ENCODE measurements at regions not wholly inside any gene's neighbourhood (a gene's known extent, or its start where the extent isn't known, plus 50 kb on each side); places are given as distances from the start of the nearest gene placed in this dataset.
A peak's percentile ranks its signal among the peaks of the same experiment; 100 is the strongest.

DNA sequence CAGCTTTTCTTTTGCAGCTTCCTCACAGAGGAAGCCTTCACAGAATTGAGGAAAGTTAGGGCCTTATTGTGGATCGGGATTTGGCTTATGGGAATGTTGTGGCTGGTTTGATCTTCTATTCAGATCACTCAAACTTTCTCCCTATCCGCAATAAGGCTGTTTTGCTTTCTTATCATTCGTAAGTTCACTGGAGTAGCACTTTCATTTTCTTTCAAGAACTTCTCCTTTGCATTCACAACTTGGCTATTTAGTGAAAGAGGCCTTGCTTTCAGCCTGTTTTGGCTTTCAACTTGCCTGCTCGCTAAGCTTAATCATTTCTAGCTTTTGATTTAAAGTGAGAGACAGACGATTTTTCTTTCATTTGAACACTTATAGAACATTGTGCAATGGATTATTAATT lies 181.9 kb upstream of the B3GALT2 start:
- ATAC-seq (peak; percentile 28 to 66), DNase-seq (ENCODE audit: low spot score in 2 of 2) (no peak)
- Mint-ChIP-seq H3K9me3 (no peaks in the 10 kb centered on the region), H3K36me3 (no peaks in the 10 kb centered on the region), H3K27ac (peak overlapping the region; percentile 76 to 81)

- no peak for ATAC-seq
- Mint-ChIP-seq H3K27ac (peak overlapping the region in 1 of 2 donors; percentile 81), H3K9me3 (no peaks in the 10 kb centered on the region), H3K36me3 (no peaks in the 10 kb centered on the region)
- DNase-seq (ENCODE audit: low spot score in 2 of 2): no peak
Observed at GRCh38 chr1:193367863-193368262, 181.4 kb upstream of the B3GALT2 start.

GRCh38 chr1:193366764-193367507 lies 180.5 kb upstream of the B3GALT2 start:
- H3K36me3 Mint-ChIP-seq: no peaks in the 10 kb centered on the region
- no peak for ATAC-seq
- no peaks in the 10 kb centered on the region for H3K9me3 Mint-ChIP-seq
- DNase-seq (ENCODE audit: low spot score in 2 of 2): no peak
- H3K27ac Mint-ChIP-seq: no peak overlapping the region

DNA sequence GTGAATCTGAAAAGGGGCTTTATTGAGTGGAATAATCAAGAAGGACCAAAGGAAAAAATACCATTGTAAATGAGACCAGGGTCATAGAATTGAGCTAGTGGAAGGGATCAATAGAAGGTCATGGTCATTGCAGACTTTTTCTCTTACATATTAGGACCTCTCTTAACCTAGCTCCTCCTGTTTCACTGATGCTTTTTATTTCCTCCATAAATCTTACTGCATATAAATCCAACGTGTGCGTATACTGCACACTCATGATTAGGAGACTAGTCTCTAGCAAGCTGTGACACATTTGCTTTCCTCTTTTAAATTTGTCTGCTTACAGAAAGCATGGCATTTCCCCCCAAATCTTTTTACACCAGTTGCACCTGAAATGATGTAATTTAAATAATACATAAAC lies 179.6 kb upstream of the B3GALT2 start:
- Mint-ChIP-seq H3K36me3 (no peaks in the 10 kb centered on the region), H3K27ac (no peak overlapping the region), H3K9me3 (no peaks in the 10 kb centered on the region)
- DNase-seq (ENCODE audit: low spot score in 2 of 2): no peak
- ATAC-seq: no peak

GRCh38 chr1:193359631-193360030 lies 173.2 kb upstream of the B3GALT2 start:
- Mint-ChIP-seq H3K36me3 (no peaks in the 10 kb centered on the region), H3K9me3 (no peaks in the 10 kb centered on the region), H3K27ac (no peak overlapping the region)
- ATAC-seq: no peak
- DNase-seq (ENCODE audit: low spot score in 2 of 2): no peak

- H3K36me3 Mint-ChIP-seq: no peaks in the 10 kb centered on the region
- no peaks in the 10 kb centered on the region for H3K9me3 Mint-ChIP-seq
- no peak overlapping the region for H3K27ac Mint-ChIP-seq
- ATAC-seq: no peak
- DNase-seq (ENCODE audit: low spot score in 2 of 2): no peak
Observed at GRCh38 chr1:193358419-193358818, 172.0 kb upstream of the B3GALT2 start.

- no peaks in the 10 kb centered on the region for H3K36me3 Mint-ChIP-seq
- H3K27ac Mint-ChIP-seq: no peak overlapping the region
- H3K9me3 Mint-ChIP-seq: no peaks in the 10 kb centered on the region
- DNase-seq (ENCODE audit: low spot score in 2 of 2) (no peak), ATAC-seq (no peak)
Observed at GRCh38 chr1:193356249-193356648, 169.8 kb upstream of the B3GALT2 start.

GRCh38 chr1:193355626-193356025 lies 169.2 kb upstream of the B3GALT2 start:
- ATAC-seq (no peak), DNase-seq (ENCODE audit: low spot score in 2 of 2) (no peak)
- Mint-ChIP-seq H3K27ac (no peak overlapping the region), H3K36me3 (no peaks in the 10 kb centered on the region), H3K9me3 (no peaks in the 10 kb centered on the region)

DNA sequence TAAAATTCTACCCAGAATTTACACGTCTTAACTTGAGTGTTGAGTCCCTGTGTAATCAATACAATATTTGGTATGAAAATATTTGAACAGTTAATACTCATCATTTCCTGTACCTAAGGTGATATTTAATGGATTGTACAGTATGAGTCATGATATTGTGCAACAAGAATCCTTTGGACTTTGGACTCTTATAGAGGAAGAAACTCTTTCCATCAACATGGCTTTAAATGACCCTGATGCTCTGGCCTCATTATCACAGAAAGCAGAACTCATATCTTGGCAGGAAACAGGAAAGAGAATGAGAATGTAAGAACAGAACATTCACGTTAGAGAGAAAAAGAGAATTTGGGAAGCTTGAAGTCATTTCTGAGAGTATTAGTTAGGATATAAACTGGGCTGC lies 168.8 kb upstream of the B3GALT2 start:
- no peaks in the 10 kb centered on the region for H3K36me3 Mint-ChIP-seq
- DNase-seq (ENCODE audit: low spot score in 2 of 2) (no peak), ATAC-seq (no peak)
- no peaks in the 10 kb centered on the region for H3K9me3 Mint-ChIP-seq
- no peak overlapping the region for H3K27ac Mint-ChIP-seq

GRCh38 chr1:193348769-193349535 lies 162.5 kb upstream of the B3GALT2 start:
- ATAC-seq (no peak), DNase-seq (ENCODE audit: low spot score in 2 of 2) (no peak)
- H3K9me3 Mint-ChIP-seq: no peaks in the 10 kb centered on the region
- no peaks in the 10 kb centered on the region for H3K36me3 Mint-ChIP-seq
- H3K27ac Mint-ChIP-seq: no peak overlapping the region

GRCh38 chr1:193348091-193348768 lies 161.8 kb upstream of the B3GALT2 start:
- H3K9me3 Mint-ChIP-seq: no peaks in the 10 kb centered on the region
- no peak overlapping the region for H3K27ac Mint-ChIP-seq
- DNase-seq (ENCODE audit: low spot score in 2 of 2) (no peak), ATAC-seq (no peak)
- no peaks in the 10 kb centered on the region for H3K36me3 Mint-ChIP-seq

- ATAC-seq: no peak
- no peak for DNase-seq (ENCODE audit: low spot score in 2 of 2)
- Mint-ChIP-seq H3K27ac (no peak overlapping the region), H3K9me3 (no peaks in the 10 kb centered on the region), H3K36me3 (no peaks in the 10 kb centered on the region)
Observed at GRCh38 chr1:193346085-193346484, 159.7 kb upstream of the B3GALT2 start.

GRCh38 chr1:193342811-193343210 lies 156.4 kb upstream of the B3GALT2 start:
- Mint-ChIP-seq H3K36me3 (no peaks in the 10 kb centered on the region), H3K9me3 (no peaks in the 10 kb centered on the region), H3K27ac (no peak overlapping the region)
- ATAC-seq (no peak), DNase-seq (ENCODE audit: low spot score in 2 of 2) (no peak)

- DNase-seq (ENCODE audit: low spot score in 2 of 2) (no peak), ATAC-seq (no peak)
- Mint-ChIP-seq H3K27ac (no peak overlapping the region), H3K36me3 (no peaks in the 10 kb centered on the region), H3K9me3 (no peaks in the 10 kb centered on the region)
Observed at GRCh38 chr1:193340331-193340730, 153.9 kb upstream of the B3GALT2 start.

- peaks cover 4 to 6% of the 10 kb centered on the region in 2 donors for H3K9me3 Mint-ChIP-seq
- no peaks in the 10 kb centered on the region for H3K36me3 Mint-ChIP-seq
- no peak overlapping the region for H3K27ac Mint-ChIP-seq
- no peak for DNase-seq (ENCODE audit: low spot score in 2 of 2)
- no peak for ATAC-seq
Observed at GRCh38 chr1:193339401-193339800, 153.0 kb upstream of the B3GALT2 start.

DNA sequence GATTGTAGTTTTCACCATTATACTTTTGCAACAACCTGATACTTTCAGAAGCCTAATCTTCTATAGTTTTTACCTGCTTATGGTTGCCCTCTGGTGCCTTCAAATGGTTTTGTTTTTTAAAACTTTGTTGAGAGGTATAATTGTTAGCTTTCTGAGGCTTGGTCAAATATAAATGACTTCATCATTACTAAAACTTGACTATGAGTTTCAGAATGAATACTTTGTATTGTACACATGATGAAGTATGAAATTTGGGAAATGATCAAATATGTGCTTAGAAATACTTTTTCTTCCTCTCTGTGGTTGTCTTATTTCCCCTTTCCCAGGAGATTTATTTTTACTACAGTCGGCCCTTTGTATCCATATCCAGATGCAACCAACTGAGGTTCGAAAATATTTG lies 151.8 kb upstream of the B3GALT2 start:
- peak in 1 of 2 donors; percentile 64 for ATAC-seq
- H3K36me3 Mint-ChIP-seq: peaks cover 6 to 8% of the 10 kb centered on the region in 2 donors

DNA sequence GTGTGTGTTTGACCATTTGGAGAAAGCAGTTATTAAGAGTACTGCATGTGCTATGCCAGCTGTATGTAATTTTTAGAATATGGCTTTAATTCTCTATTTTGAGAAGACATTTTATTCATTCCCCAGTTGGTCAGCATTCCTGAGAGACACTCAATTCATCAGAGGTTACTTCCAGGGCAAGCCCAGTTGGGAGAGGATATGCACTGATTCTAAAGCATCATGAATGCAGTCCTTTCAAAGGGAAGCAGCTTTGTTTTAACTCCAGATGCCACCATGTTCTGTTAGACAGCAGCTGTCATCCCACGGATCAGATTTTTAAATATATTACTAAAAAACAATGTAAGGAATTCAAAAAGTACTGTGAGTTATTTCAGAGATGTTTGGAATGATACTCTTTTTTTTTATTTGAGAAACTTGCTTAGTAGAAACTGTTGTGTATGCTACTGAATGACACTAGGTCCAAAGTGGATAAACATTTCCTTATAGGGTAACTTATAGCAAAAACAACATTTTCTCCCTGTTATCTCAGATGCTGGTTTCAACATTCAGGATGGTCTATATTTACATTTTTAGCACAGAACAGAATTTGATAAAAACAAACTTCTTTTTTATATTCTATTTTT lies 149.5 kb upstream of the B3GALT2 start:
- ATAC-seq: no peak

More for the DNA sequence above, 151.8 kb upstream of the B3GALT2 start:
- H3K9me3 Mint-ChIP-seq: peaks cover 11 to 12% of the 10 kb centered on the region in 2 donors
- no peak overlapping the region for H3K27ac Mint-ChIP-seq
- DNase-seq (ENCODE audit: low spot score in 2 of 2): no peak

More for the DNA sequence above, 149.5 kb upstream of the B3GALT2 start:
- H3K36me3 Mint-ChIP-seq: peaks cover 6 to 12% of the 10 kb centered on the region in 2 donors
- no peak overlapping the region for H3K27ac Mint-ChIP-seq
- no peak for DNase-seq (ENCODE audit: low spot score in 2 of 2)
- peaks cover 21 to 26% of the 10 kb centered on the region in 2 donors for H3K9me3 Mint-ChIP-seq

Data from activated naive CD4-positive, alpha-beta T cell treated with anti-CD3 and anti-CD28 coated beads, Interleukin-2, amount 50 U/mL, for 72 hours (primary cell).